Right lobe of liver (tissue), 6 donors: ENCODE measurements at regions not wholly inside any gene's neighbourhood (a gene's known extent, or its start where the extent isn't known, plus 50 kb on each side); places are given as distances from the start of the nearest gene placed in this dataset.
A peak's percentile ranks its signal among the peaks of the same experiment; 100 is the strongest.

Experiments used
- ATAC-seq, 4 donors: fragments of 200-7000 bp; cut with Tn5 transposase; one replicate each; pipeline ENCODE4 v1.9.1; 2020; ENCODE audit warnings: mild to moderate bottlenecking in 4 of 4, moderate library complexity in 4 of 4
- DNase-seq, 3 donors: peaks; one replicate each; pipeline ENCODE4 v3.0.0-alpha.2; 2020
- H3K27ac ChIP-seq, 3 donors: fragments of 200-600 bp; one replicate each; pipeline ENCODE4 v1.8.0; 2022
- H3K27me3 ChIP-seq, 2 donors: fragments of 200-600 bp; one replicate each; pipeline ENCODE4 v1.8.0; 2022
- H3K36me3 ChIP-seq, 4 donors: fragments of 200-600 bp; sonication (generic) in 1 of 4; one replicate each; pipeline versions ENCODE4 v1.5.1 to v1.8.0; 2017 to 2022; ENCODE audit warnings: control low read depth in 1 of 4
- H3K4me1 ChIP-seq, 4 donors: fragments of 200-600 bp; sonication (generic) in 1 of 4; one replicate each; pipeline versions ENCODE4 v1.5.1 to v1.8.0; 2017 to 2022; ENCODE audit warnings: control low read depth in 1 of 4
- H3K4me3 ChIP-seq, 3 donors: fragments of 200-600 bp; one replicate each; pipeline ENCODE4 v1.8.0; 2022
- H3K9me3 ChIP-seq, 4 donors: fragments of 200-600 bp; sonication (generic) in 1 of 4; one replicate each; pipeline versions ENCODE4 v1.5.1 to v1.8.0; 2017 to 2022; ENCODE audit warnings: control low read depth in 1 of 4
- POLR2A ChIP-seq: fragments of 450-650 bp; IDR thresholded peaks from one replicate; pipeline ENCODE4 v1.6.1; 2017; ENCODE audit warnings: antibody characterized with exemption, mild to moderate bottlenecking
- WGBS: methylation state at CpG from one replicate; pipeline ENCODE4 v1.1.6; 2018; ENCODE audit warnings: low coverage, low lambda C conversion rate; ENCODE audit not compliant: insufficient coverage; ENCODE audit errors: missing lambda C conversion rate; 5-methylcytosine and 5-hydroxymethylcytosine counted together
- intact Hi-C, 2 donors: fragments of 100-400 bp; cut with DNase I; formaldehyde crosslinking; loops; one replicate each; pipeline versions ENCODE4 v1.11.2 to v1.14.1; 2022
- TF ChIP-seq, protein P1 (sequence below), 4 donors: fragments of 200-600 bp in 3 of 4; fragments of 450-650 bp in 1 of 4; IDR thresholded peaks; one replicate each; pipeline versions ENCODE4 v1.5.1 to v1.8.0; 2016 to 2022; ENCODE audit warnings: antibody characterized with exemption in 4 of 4, mild to moderate bottlenecking in 2 of 4
- donor health status: DM: no; HTN: yes; CAD: no.
- donor health status: DM: no; HTN: no; CAD: no.
- donor health status: DM: no; HTN: no; CAD: no.
- donor health status: DM: no; HTN: yes; CAD: no.
- donor health status: DM: no; HTN: yes; CAD: no.

GRCh38 chr10:21092683-21093524 is 195.8 kb upstream of the NEBL start:
- H3K4me3 ChIP-seq: no peak overlapping the region
- no peaks in the 10 kb centered on the region for H3K36me3 ChIP-seq
- H3K9me3 ChIP-seq: no peaks in the 10 kb centered on the region
- DNase-seq: no peak
- H3K4me1 ChIP-seq: no peaks in the 10 kb centered on the region
- TF ChIP-seq, protein P1, sequence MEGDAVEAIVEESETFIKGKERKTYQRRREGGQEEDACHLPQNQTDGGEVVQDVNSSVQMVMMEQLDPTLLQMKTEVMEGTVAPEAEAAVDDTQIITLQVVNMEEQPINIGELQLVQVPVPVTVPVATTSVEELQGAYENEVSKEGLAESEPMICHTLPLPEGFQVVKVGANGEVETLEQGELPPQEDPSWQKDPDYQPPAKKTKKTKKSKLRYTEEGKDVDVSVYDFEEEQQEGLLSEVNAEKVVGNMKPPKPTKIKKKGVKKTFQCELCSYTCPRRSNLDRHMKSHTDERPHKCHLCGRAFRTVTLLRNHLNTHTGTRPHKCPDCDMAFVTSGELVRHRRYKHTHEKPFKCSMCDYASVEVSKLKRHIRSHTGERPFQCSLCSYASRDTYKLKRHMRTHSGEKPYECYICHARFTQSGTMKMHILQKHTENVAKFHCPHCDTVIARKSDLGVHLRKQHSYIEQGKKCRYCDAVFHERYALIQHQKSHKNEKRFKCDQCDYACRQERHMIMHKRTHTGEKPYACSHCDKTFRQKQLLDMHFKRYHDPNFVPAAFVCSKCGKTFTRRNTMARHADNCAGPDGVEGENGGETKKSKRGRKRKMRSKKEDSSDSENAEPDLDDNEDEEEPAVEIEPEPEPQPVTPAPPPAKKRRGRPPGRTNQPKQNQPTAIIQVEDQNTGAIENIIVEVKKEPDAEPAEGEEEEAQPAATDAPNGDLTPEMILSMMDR (IDR thresholded peaks at IDR 0.05): no peak
- no peak for TF ChIP-seq POLR2A
- WGBS: 70% methylated on average over 5 of the region's 5 CpGs
- ATAC-seq: peak in 1 of 4 donors; percentile 31
- intact Hi-C loops: no loop called here
- H3K27me3 ChIP-seq: no peaks in the 10 kb centered on the region
- no peak overlapping the region for H3K27ac ChIP-seq

GRCh38 chr10:21090609-21091082 is 193.5 kb upstream of the NEBL start:
- TF ChIP-seq POLR2A: no peak
- TF ChIP-seq, protein P1 (IDR thresholded peaks at IDR 0.05): no peak
- H3K27ac ChIP-seq: no peak overlapping the region
- WGBS: 71% methylated on average over 4 of the region's 6 CpGs
- no peaks in the 10 kb centered on the region for H3K36me3 ChIP-seq
- no peaks in the 10 kb centered on the region for H3K4me1 ChIP-seq
- H3K9me3 ChIP-seq: no peaks in the 10 kb centered on the region
- DNase-seq: no peak
- ATAC-seq: no peak
- no peak overlapping the region for H3K4me3 ChIP-seq
- intact Hi-C loops: no loop called here
- no peaks in the 10 kb centered on the region for H3K27me3 ChIP-seq

GRCh38 chr10:21087476-21087875 is 190.4 kb upstream of the NEBL start:
- no peak for ATAC-seq
- DNase-seq: no peak
- intact Hi-C loops: no loop called here
- no peaks in the 10 kb centered on the region for H3K4me1 ChIP-seq
- H3K4me3 ChIP-seq: no peak overlapping the region
- no peak overlapping the region for H3K27ac ChIP-seq
- H3K27me3 ChIP-seq: no peaks in the 10 kb centered on the region
- TF ChIP-seq, protein P1 (IDR thresholded peaks at IDR 0.05): no peak
- no peak for TF ChIP-seq POLR2A
- H3K9me3 ChIP-seq: no peaks in the 10 kb centered on the region
- WGBS: 64% methylated on average over 4 of the region's 4 CpGs
- H3K36me3 ChIP-seq: no peaks in the 10 kb centered on the region

- Histone ChIP-seq H3K36me3 (no peaks in the 10 kb centered on the region), H3K27me3 (no peaks in the 10 kb centered on the region), H3K4me1 (no peaks in the 10 kb centered on the region), H3K4me3 (no peak overlapping the region), H3K9me3 (no peaks in the 10 kb centered on the region), H3K27ac (no peak overlapping the region)
- 82% methylated on average over 1 of the region's 5 CpGs for WGBS
- ATAC-seq (no peak), DNase-seq (no peak)
- TF ChIP-seq, protein P1 (IDR thresholded peaks at IDR 0.05): no peak
- TF ChIP-seq POLR2A: no peak
- intact Hi-C loops: no loop called here
Observed at GRCh38 chr10:21084700-21085099, 187.6 kb upstream of the NEBL start.
